ENCODE measurements at regions not wholly inside any gene's neighbourhood (a gene's known extent, or its start where the extent isn't known, plus 50 kb on each side); places are given as distances from the start of the nearest gene placed in this dataset.

DNA sequence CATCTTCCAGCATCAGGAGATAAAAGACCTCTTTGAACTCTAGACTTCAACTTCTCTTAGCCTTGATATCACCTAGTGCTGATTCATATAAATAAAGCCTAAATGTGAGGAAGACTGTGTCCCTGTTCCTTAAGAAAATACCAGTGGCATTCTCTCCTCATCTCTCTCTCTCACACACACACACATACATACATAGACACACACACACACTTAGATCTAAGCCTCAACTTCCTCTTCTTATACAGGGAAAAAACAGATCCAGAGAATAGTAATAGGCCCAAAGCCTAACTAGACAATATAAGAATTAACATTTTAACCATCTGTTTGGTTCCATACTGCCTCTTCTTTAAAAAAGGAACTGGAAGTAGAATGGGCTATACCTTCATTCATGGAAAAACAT, 195.3 kb upstream of the NR4A3 start:
- in situ Hi-C loops (cut with HindIII; ENCODE audit: low pct_ligation_motif_present, low sequenced_read_pairs): no loop called here
- H3K27ac ChIP-seq: no peak overlapping the region
- no peaks in the 10 kb centered on the region for H3K27me3 ChIP-seq (replicated peaks)
- no peak overlapping the region for H3K4me3 ChIP-seq (ENCODE audit: low read depth, low read length)
- DNase-seq: no peak
- H3K36me3 ChIP-seq (replicated peaks): no peaks in the 10 kb centered on the region
- TF ChIP-seq, protein P1, sequence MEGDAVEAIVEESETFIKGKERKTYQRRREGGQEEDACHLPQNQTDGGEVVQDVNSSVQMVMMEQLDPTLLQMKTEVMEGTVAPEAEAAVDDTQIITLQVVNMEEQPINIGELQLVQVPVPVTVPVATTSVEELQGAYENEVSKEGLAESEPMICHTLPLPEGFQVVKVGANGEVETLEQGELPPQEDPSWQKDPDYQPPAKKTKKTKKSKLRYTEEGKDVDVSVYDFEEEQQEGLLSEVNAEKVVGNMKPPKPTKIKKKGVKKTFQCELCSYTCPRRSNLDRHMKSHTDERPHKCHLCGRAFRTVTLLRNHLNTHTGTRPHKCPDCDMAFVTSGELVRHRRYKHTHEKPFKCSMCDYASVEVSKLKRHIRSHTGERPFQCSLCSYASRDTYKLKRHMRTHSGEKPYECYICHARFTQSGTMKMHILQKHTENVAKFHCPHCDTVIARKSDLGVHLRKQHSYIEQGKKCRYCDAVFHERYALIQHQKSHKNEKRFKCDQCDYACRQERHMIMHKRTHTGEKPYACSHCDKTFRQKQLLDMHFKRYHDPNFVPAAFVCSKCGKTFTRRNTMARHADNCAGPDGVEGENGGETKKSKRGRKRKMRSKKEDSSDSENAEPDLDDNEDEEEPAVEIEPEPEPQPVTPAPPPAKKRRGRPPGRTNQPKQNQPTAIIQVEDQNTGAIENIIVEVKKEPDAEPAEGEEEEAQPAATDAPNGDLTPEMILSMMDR (IDR thresholded peaks at IDR 0.05; ENCODE audit: low read depth, low read length, missing control alignments): no peak

DNA sequence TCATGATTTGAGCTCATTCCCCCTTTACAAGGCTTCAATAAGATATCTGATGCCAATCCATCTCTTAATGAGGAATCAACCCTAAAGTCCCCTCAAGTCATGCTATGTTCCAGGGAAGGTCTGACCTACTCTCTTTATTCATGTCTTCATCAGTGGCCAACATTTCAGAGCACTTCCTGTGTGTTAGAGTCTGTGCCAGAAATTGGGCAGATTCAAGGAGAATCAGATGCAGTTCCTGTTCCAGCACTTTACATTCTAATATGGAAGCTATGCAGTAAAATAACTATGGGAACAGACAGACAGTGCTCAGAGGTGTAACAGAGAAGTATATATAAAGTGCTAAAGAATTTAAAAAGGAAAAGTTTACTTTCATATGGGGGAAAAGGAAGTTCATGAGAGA, 193.4 kb upstream of the NR4A3 start:
- Histone ChIP-seq H3K4me3 (ENCODE audit: low read depth, low read length) (no peak overlapping the region), H3K36me3 (replicated peaks) (no peaks in the 10 kb centered on the region), H3K27ac (no peak overlapping the region), H3K27me3 (replicated peaks) (no peaks in the 10 kb centered on the region)
- no peak for DNase-seq
- in situ Hi-C loops (cut with HindIII; ENCODE audit: low pct_ligation_motif_present, low sequenced_read_pairs): no loop called here
- TF ChIP-seq, protein P1 (IDR thresholded peaks at IDR 0.05; ENCODE audit: low read depth, low read length, missing control alignments): no peak

DNA sequence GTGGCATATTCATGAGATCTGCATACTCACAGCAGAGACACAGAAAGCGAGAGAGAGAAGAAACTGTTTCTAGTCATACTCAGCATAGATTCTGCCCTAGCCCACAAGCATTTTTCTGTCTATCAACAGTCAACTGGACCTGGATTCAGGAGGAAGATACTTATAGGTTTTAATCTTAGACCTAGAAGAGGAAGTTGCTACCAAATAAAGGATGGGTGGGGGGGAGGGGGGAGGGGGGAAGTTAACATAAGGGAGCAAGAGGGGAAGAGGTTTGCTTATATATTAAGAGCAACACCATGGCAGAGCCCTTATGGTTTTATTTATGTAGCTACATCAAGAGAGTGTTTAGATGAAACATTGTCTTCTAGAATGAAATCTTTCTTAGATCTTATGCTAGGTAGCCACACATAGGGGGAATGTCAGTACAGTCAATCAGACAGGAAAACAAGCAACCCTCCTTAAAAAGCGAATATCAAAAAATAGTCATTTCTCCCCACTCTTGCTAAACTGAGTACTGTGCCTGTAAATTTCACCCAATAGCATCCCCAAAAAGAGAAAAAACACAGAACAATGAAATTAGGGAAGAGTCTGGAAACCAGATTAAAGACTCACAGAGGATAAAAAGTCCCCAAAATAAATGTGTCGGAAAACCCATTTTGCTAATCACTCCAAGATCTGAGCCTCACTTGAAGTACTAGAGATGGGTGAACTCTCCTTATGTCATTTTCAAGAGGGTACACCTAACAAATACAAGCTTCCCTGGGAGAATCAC, 192.7 kb upstream of the NR4A3 start:
- H3K27me3 ChIP-seq (replicated peaks): no peaks in the 10 kb centered on the region
- no peak overlapping the region for H3K4me3 ChIP-seq (ENCODE audit: low read depth, low read length)
- in situ Hi-C loops (cut with HindIII; ENCODE audit: low pct_ligation_motif_present, low sequenced_read_pairs): no loop called here
- no peak overlapping the region for H3K27ac ChIP-seq
- TF ChIP-seq, protein P1 (IDR thresholded peaks at IDR 0.05; ENCODE audit: low read depth, low read length, missing control alignments): no peak
- DNase-seq: no peak
- no peaks in the 10 kb centered on the region for H3K36me3 ChIP-seq (replicated peaks)

DNA sequence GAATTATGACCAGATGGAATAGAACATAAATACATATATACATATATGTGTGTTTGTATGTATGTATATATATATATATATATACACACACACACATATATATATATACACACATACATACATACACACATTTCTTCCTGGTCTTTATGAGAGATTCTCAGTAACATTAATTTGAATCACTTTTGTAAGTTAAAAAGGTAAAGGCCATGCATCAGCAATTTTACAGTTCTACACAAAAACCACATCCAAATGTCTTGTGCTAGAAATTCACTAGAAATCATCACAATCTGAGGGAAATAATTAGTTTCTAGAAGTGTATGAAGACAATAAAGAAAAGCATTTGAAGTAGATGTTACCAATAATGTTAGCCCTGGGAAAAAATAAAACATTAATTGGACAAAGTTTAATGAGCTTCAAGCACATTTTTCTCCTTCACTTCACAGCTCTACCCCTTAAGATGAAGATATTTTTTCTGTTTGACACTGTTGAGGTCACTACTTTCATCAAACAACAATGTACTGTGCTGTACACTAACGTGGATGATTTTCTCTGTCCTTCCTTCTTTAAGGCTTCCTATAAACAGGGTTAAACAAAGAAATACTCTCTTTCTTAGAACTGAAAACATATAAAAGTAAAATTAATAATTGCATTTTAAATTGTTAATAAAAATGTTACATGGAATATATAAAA, 189.2 kb upstream of the NR4A3 start:
- no peak for DNase-seq
- in situ Hi-C loops (cut with HindIII; ENCODE audit: low pct_ligation_motif_present, low sequenced_read_pairs): no loop called here
- no peaks in the 10 kb centered on the region for H3K36me3 ChIP-seq (replicated peaks)
- no peak overlapping the region for H3K4me3 ChIP-seq (ENCODE audit: low read depth, low read length)
- H3K27ac ChIP-seq: no peak overlapping the region
- TF ChIP-seq, protein P1 (IDR thresholded peaks at IDR 0.05; ENCODE audit: low read depth, low read length, missing control alignments): no peak
- no peaks in the 10 kb centered on the region for H3K27me3 ChIP-seq (replicated peaks)

DNA sequence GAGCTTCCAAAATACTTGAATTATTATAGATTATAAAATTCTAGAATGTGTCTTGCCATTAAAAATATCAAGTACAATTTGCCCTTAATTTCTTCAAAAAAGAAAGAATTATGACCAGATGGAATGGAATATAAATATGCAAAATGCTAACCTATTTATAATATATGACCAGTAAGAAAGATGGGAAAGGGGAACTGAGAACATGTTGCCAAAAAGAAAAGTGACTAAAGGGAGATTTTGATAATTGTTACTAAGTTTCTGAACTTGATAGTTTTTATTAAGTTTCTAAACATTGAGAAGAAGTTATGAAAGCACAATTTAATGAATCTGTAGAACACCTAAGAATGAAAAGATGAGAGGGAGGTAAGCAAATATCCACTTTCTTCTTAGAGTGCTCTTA, 188.4 kb upstream of the NR4A3 start:
- Histone ChIP-seq H3K4me3 (ENCODE audit: low read depth, low read length) (no peak overlapping the region), H3K36me3 (replicated peaks) (no peaks in the 10 kb centered on the region), H3K27ac (no peak overlapping the region), H3K27me3 (replicated peaks) (no peaks in the 10 kb centered on the region)
- in situ Hi-C loops (cut with HindIII; ENCODE audit: low pct_ligation_motif_present, low sequenced_read_pairs): no loop called here
- TF ChIP-seq, protein P1 (IDR thresholded peaks at IDR 0.05; ENCODE audit: low read depth, low read length, missing control alignments): no peak
- DNase-seq: no peak

Data from brain microvascular endothelial cell (primary cell).